ENCODE measurements at regions not wholly inside any gene's neighbourhood (a gene's known extent, or its start where the extent isn't known, plus 50 kb on each side); places are given as distances from the start of the nearest gene placed in this dataset.

- peak; percentile 73 to 80 for DNase-seq (ENCODE audit: low spot score in 2 of 2, unreplicated experiment in 2 of 2)
- Mint-ChIP-seq H3K27me3 (ENCODE audit: low read depth) (no peaks in the 10 kb centered on the region), H3K4me1 (peaks cover 37% of the 10 kb centered on the region), H3K36me3 (no peaks in the 10 kb centered on the region), H3K4me3 (peak overlapping the region; percentile 55), H3K27ac (peak overlapping the region; percentile 93), H3K9me3 (no peaks in the 10 kb centered on the region)
- no peak for TF ChIP-seq CTCF (IDR thresholded peaks at IDR 0.05; ENCODE audit: unreplicated experiment)
Measured at GRCh38 chr6:37102299-37103168, 67.4 kb upstream of the PIM1 start.

- H3K4me1 Mint-ChIP-seq = peaks cover 37% of the 10 kb centered on the region
- H3K27me3 Mint-ChIP-seq (ENCODE audit: low read depth) = no peaks in the 10 kb centered on the region
- peak overlapping the region; percentile 93 for H3K27ac Mint-ChIP-seq
Measured at GRCh38 chr6:37103169-37104039, 66.5 kb upstream of the PIM1 start.

GRCh38 chr6:37104824-37105147 lies 65.2 kb upstream of the PIM1 start:
- no peak for TF ChIP-seq CTCF (IDR thresholded peaks at IDR 0.05; ENCODE audit: unreplicated experiment)
- DNase-seq (ENCODE audit: low spot score in 2 of 2, unreplicated experiment in 2 of 2) = no peak
- Mint-ChIP-seq H3K27ac (peak overlapping the region; percentile 93), H3K4me1 (peaks cover 41% of the 10 kb centered on the region), H3K9me3 (no peaks in the 10 kb centered on the region), H3K27me3 (ENCODE audit: low read depth) (no peaks in the 10 kb centered on the region), H3K4me3 (no peak overlapping the region), H3K36me3 (no peaks in the 10 kb centered on the region)

More at GRCh38 chr6:37103169-37104039, 66.5 kb upstream of the PIM1 start:
- TF ChIP-seq CTCF (IDR thresholded peaks at IDR 0.05; ENCODE audit: unreplicated experiment) = no peak
- H3K9me3 Mint-ChIP-seq = no peaks in the 10 kb centered on the region
- no peaks in the 10 kb centered on the region for H3K36me3 Mint-ChIP-seq
- peak in 1 of 2 experiments; percentile 44 for DNase-seq (ENCODE audit: low spot score in 2 of 2, unreplicated experiment in 2 of 2)
- H3K4me3 Mint-ChIP-seq = peak overlapping the region; percentile 55

GRCh38 chr6:37105148-37106050 lies 64.6 kb upstream of the PIM1 start:
- H3K4me1 Mint-ChIP-seq = peaks cover 47% of the 10 kb centered on the region
- no peaks in the 10 kb centered on the region for H3K27me3 Mint-ChIP-seq (ENCODE audit: low read depth)
- no peaks in the 10 kb centered on the region for H3K36me3 Mint-ChIP-seq
- H3K27ac Mint-ChIP-seq = peak overlapping the region; percentile 93
- no peak overlapping the region for H3K4me3 Mint-ChIP-seq
- H3K9me3 Mint-ChIP-seq = no peaks in the 10 kb centered on the region
- no peak for TF ChIP-seq CTCF (IDR thresholded peaks at IDR 0.05; ENCODE audit: unreplicated experiment)
- no peak for DNase-seq (ENCODE audit: low spot score in 2 of 2, unreplicated experiment in 2 of 2)

GRCh38 chr6:37106051-37106363 lies 63.9 kb upstream of the PIM1 start:
- DNase-seq (ENCODE audit: low spot score in 2 of 2, unreplicated experiment in 2 of 2) = no peak
- Mint-ChIP-seq H3K27me3 (ENCODE audit: low read depth) (no peaks in the 10 kb centered on the region), H3K4me1 (peaks cover 53% of the 10 kb centered on the region), H3K9me3 (no peaks in the 10 kb centered on the region), H3K4me3 (no peak overlapping the region), H3K36me3 (no peaks in the 10 kb centered on the region), H3K27ac (no peak overlapping the region)
- TF ChIP-seq CTCF (IDR thresholded peaks at IDR 0.05; ENCODE audit: unreplicated experiment) = no peak
